GM12878 (cell line): ENCODE measurements at regions not wholly inside any gene's neighbourhood (a gene's known extent, or its start where the extent isn't known, plus 50 kb on each side); places are given as distances from the start of the nearest gene placed in this dataset.
A peak's percentile ranks its signal among the peaks of the same experiment; 100 is the strongest.

Experiments
- ATAC-seq: fragments of 200-7000 bp; cut with Tn5 transposase; 3 replicates; pipeline ENCODE4 v1.9.1; 2020; ENCODE audit warnings: mild to moderate bottlenecking, moderate library complexity
- BruUV-seq: library from RNA; stranded (reverse); fragments of 400-500 nt; replicated peaks from 2 replicates; lab custom pipeline; 2021; lab: Mats Ljungman, UMichigan
- CTCF ChIA-PET: fragments of 300-600 bp; sonication (Branson Sonifier 250); formaldehyde crosslinking; extraction: SDS; loops from one replicate; lab custom pipeline; 2021; ENCODE audit warnings: inconsistent platforms; lab: Yijun Ruan, JAX
- POLR2A ChIA-PET: fragments of 350-600 bp; formaldehyde crosslinking; extraction: SDS; loops from one replicate; lab custom pipeline; 2021; ENCODE audit warnings: inconsistent platforms; lab: Charles Lee
- RAD21 ChIA-PET: fragments of 300-600 bp; sonication (Branson Sonifier 250); formaldehyde crosslinking; loops from one replicate; lab custom pipeline; 2023; ENCODE audit warnings: antibody characterized with exemption; ENCODE audit not compliant: unreplicated experiment; lab: Charles Lee
- SMC1A ChIA-PET: fragments of 300-600 bp; sonication (Branson Sonifier 250); formaldehyde crosslinking; loops from one replicate; lab custom pipeline; 2023; ENCODE audit not compliant: unreplicated experiment, uncharacterized antibody; lab: Charles Lee
- DNase-seq: peaks from one replicate; pipeline ENCODE4 v3.0.0-alpha.2; 2011; ENCODE audit warnings: low read depth, low spot score
- FAIRE-seq: peaks from 3 replicates; lab custom pipeline; 2011; peaks lifted over from hg19 to GRCh38; lab: Jason Lieb, UNC
- H2AFZ ChIP-seq: 2 replicates; pipeline ENCODE4 v1.6.0; 2011; ENCODE audit warnings: low read depth, low read length, control low read depth; ENCODE audit not compliant: control insufficient read depth
- H3K27ac ChIP-seq: 2 replicates; pipeline ENCODE4 v1.5.1; 2011; ENCODE audit warnings: control low read depth; ENCODE audit not compliant: control insufficient read depth, insufficient read depth
- H3K27me3 ChIP-seq, 2 experiments: replicated peaks in 1 of 2; 2 replicates each; pipeline versions ENCODE4 v1.6.0 to v1.6.1; 2011; ENCODE audit warnings: low read length in 1 of 2; ENCODE audit not compliant: control insufficient read depth in 2 of 2, insufficient read depth in 2 of 2
- H3K36me3 ChIP-seq, 2 experiments: 2 replicates each; pipeline ENCODE4 v1.5.1; 2011; ENCODE audit warnings: low read length in 1 of 2; ENCODE audit not compliant: control insufficient read depth in 2 of 2, insufficient read depth in 2 of 2
- H3K4me1 ChIP-seq: 2 replicates; pipeline ENCODE4 v1.6.1; 2011; ENCODE audit warnings: mild to moderate bottlenecking, low read length, moderate library complexity, mixed read lengths; ENCODE audit not compliant: control insufficient read depth, insufficient read depth
- H3K4me2 ChIP-seq: 2 replicates; pipeline ENCODE4 v1.6.0; 2011; ENCODE audit warnings: control low read depth; ENCODE audit not compliant: control insufficient read depth, insufficient read depth
- H3K4me3 ChIP-seq: fragments of 200-600 bp; sonication (generic); 2 replicates; pipeline ENCODE4 v1.5.1; 2016
- H3K79me2 ChIP-seq: 2 replicates; pipeline ENCODE4 v1.6.0; 2011; ENCODE audit warnings: low read length; ENCODE audit not compliant: control insufficient read depth, insufficient read depth
- H3K9ac ChIP-seq: 2 replicates; pipeline ENCODE4 v1.8.0; 2011; ENCODE audit warnings: low read length, control low read depth, mixed read lengths; ENCODE audit not compliant: control insufficient read depth, insufficient read depth
- H3K9me3 ChIP-seq: replicated peaks from 3 replicates; pipeline ENCODE4 v1.5.1; 2011; ENCODE audit warnings: mild to moderate bottlenecking, low read length; ENCODE audit not compliant: control insufficient read depth, insufficient read depth
- H4K20me1 ChIP-seq: 2 replicates; pipeline ENCODE4 v1.6.0; 2011; ENCODE audit not compliant: control insufficient read depth, insufficient read depth
- ASH2L ChIP-seq: fragments of 300-600, 200-600 bp; sonication (generic); IDR thresholded peaks from 2 replicates; pipeline ENCODE4 v1.6.1; 2017; ENCODE audit warnings: low read depth, mild to moderate bottlenecking, borderline replicate concordance
- ATF7 ChIP-seq: fragments of 450-650 bp; IDR thresholded peaks from 2 replicates; pipeline ENCODE4 v1.6.1; 2016; ENCODE audit warnings: low read depth, mild to moderate bottlenecking
- CBX5 ChIP-seq: sonication (generic); IDR thresholded peaks from 2 replicates; pipeline ENCODE4 v1.6.1; 2016; ENCODE audit warnings: low read depth, moderate library complexity, mild to moderate bottlenecking, inconsistent platforms
- E4F1 ChIP-seq: fragments of 450-650 bp; IDR thresholded peaks from 2 replicates; pipeline ENCODE4 v1.6.1; 2018; ENCODE audit warnings: borderline replicate concordance, mild to moderate bottlenecking; ENCODE audit not compliant: partially characterized antibody
- HDAC6 ChIP-seq: fragments of 200-600 bp; sonication (generic); IDR thresholded peaks from one replicate; pipeline ENCODE4 v1.8.0; 2017; ENCODE audit warnings: antibody characterized with exemption; ENCODE audit not compliant: unreplicated experiment
- HDGF ChIP-seq: fragments of 450-650 bp; IDR thresholded peaks from 2 replicates; pipeline ENCODE4 v1.6.1; 2016; ENCODE audit warnings: antibody characterized with exemption
- MYB ChIP-seq: fragments of 150-350 bp; IDR thresholded peaks from 2 replicates; pipeline ENCODE4 v1.6.1; 2014; ENCODE audit warnings: mild to moderate bottlenecking, low read depth, low read length, borderline replicate concordance
- NFYA ChIP-seq: IDR thresholded peaks from 2 replicates; pipeline ENCODE4 v1.6.1; 2011; ENCODE audit warnings: low read depth, mild to moderate bottlenecking, low read length, improper control_type of control experiment, borderline replicate concordance
- RELA ChIP-seq: fragments of 450-650 bp; IDR thresholded peaks from 2 replicates; pipeline ENCODE4 v1.8.0; 2014; ENCODE audit warnings: borderline replicate concordance; ENCODE audit not compliant: partially characterized antibody
- SMAD1 ChIP-seq: fragments of 450-650 bp; IDR thresholded peaks from 2 replicates; pipeline ENCODE4 v1.6.1; 2018; ENCODE audit warnings: mild to moderate bottlenecking, low read depth; ENCODE audit not compliant: partially characterized antibody
- ZBTB40 ChIP-seq: fragments of 450-650 bp; IDR thresholded peaks from 2 replicates; pipeline ENCODE4 v1.6.1; 2016; ENCODE audit warnings: mild to moderate bottlenecking, moderate library complexity, borderline replicate concordance
- ZNF592 ChIP-seq: fragments of 450-650 bp; IDR thresholded peaks from 2 replicates; pipeline ENCODE4 v1.6.1; 2017; ENCODE audit warnings: mild to moderate bottlenecking, moderate library complexity
- ZNF622 ChIP-seq: fragments of 450-650 bp; IDR thresholded peaks from 2 replicates; pipeline ENCODE4 v1.6.1; 2017; ENCODE audit warnings: mild to moderate bottlenecking, inconsistent platforms
- WGBS: methylation state at CpG from one replicate; pipeline ENCODE4 v1.1.6; 2016; ENCODE audit warnings: low lambda C conversion rate; ENCODE audit not compliant: insufficient replicate concordance, insufficient coverage; ENCODE audit errors: missing lambda C conversion rate; 5-methylcytosine and 5-hydroxymethylcytosine counted together
- in situ Hi-C: fragments of 300-500 bp; cut with MboI; formaldehyde crosslinking; loops from 9 replicates; pipeline ENCODE4 v1.14.3; 2018; ENCODE audit warnings: mixed read lengths
- intact Hi-C: fragments of 100-400 bp; cut with micrococcal nuclease; formaldehyde crosslinking; loops from one replicate; pipeline ENCODE4 v1.14.2; 2022; ENCODE audit not compliant: unreplicated experiment

- FAIRE-seq (no peak), ATAC-seq (peak; percentile 13; the same call in 1 of the 3 replicates), DNase-seq (no peak)
- no peak overlapping the region for H3K4me3 ChIP-seq
- H3K9ac ChIP-seq: no peak overlapping the region
- no peak overlapping the region for H3K27ac ChIP-seq
- H3K4me2 ChIP-seq: no peak overlapping the region
- no peaks in the 10 kb centered on the region; the same call in 2 of the 3 replicates for H3K9me3 ChIP-seq
- ChIA-PET SMC1A (interaction anchor here (0.8 to 6.4 kb wide), 27 partner anchors 9 to 852 kb away, joined by 3 to 70 read pairs (median 6); no protein-coding TSS in a partner anchor), CTCF (interaction anchor here (0.6 to 5.4 kb wide), 76 partner anchors 10 to 850 kb away, joined by 3 to 112 read pairs (median 5); partner anchors contain the start of genes ELP4 and IMMP1L), RAD21 (interaction anchor here (0.6 to 5.4 kb wide), 33 partner anchors 11 to 853 kb away, joined by 3 to 67 read pairs (median 4); partner anchors contain the start of genes DCDC1 and DNAJC24), POLR2A (no interaction called here)
- peak overlapping the region; percentile 18; the same call in 1 of the 2 replicates for H2AFZ ChIP-seq
- in situ Hi-C loops: loop anchor here (5.0 to 10.0 kb wide), 4 partner anchors 315 to 853 kb away; no protein-coding TSS in a partner anchor
- BruUV-seq: no TSS peak
- H4K20me1 ChIP-seq: no peaks in the 10 kb centered on the region
- intact Hi-C loops: loop anchor here (1.0 to 5.0 kb wide), 9 partner anchors 85 to 851 kb away; partner anchors contain the start of gene PAX6
- H3K4me1 ChIP-seq: no peaks in the 10 kb centered on the region
- no peaks in the 10 kb centered on the region for H3K36me3 ChIP-seq
- H3K27me3 ChIP-seq: no peaks in the 10 kb centered on the region
- WGBS: 65% methylated on average over 7 of the region's 7 CpGs
- H3K79me2 ChIP-seq: no peaks in the 10 kb centered on the region
- TF ChIP-seq E4F1 (no peak), HDAC6 (no peak), NFYA (no peak), HDGF (no peak), ZBTB40 (no peak), SMAD1 (no peak), ZNF622 (no peak), ZNF592 (no peak), ASH2L (no peak), MYB (no peak), ATF7 (no peak), CBX5 (no peak), RELA (no peak)
Observed at GRCh38 chr11:31957674-31958073, 133.2 kb upstream of the RCN1 start.
